ENCODE measurements at regions not wholly inside any gene's neighbourhood (a gene's known extent, or its start where the extent isn't known, plus 50 kb on each side); places are given as distances from the start of the nearest gene placed in this dataset.

- TF ChIP-seq POLR2A (IDR thresholded peaks at IDR 0.05) (no peak), EP300 (IDR thresholded peaks at IDR 0.05) (no peak)
Measured at GRCh38 chr16:47861999-47862398, 293.8 kb downstream of the ABCC12 start.
